Adipocyte (in vitro differentiated cells): ENCODE measurements at regions not wholly inside any gene's neighbourhood (a gene's known extent, or its start where the extent isn't known, plus 50 kb on each side); places are given as distances from the start of the nearest gene placed in this dataset.

ENCODE experiments used
- DNase-seq: peaks from one replicate; pipeline ENCODE4 v3.0.0-alpha.2; 2015; ENCODE audit warnings: low read depth
- H3K27me3 ChIP-seq: replicated peaks from 2 replicates; pipeline ENCODE4 v1.7.0; 2013; ENCODE audit warnings: mild to moderate bottlenecking, low read length, moderate library complexity; ENCODE audit not compliant: control insufficient read depth, insufficient read depth
- H3K36me3 ChIP-seq: 2 replicates; pipeline ENCODE4 v1.7.0; 2013; ENCODE audit warnings: low read length, mild to moderate bottlenecking, moderate library complexity; ENCODE audit not compliant: control insufficient read depth, insufficient read depth, severe bottlenecking
- H3K4me1 ChIP-seq: 2 replicates; pipeline ENCODE4 v1.7.0; 2013; ENCODE audit warnings: mild to moderate bottlenecking, low read length, moderate library complexity; ENCODE audit not compliant: control insufficient read depth, insufficient read depth
- H3K4me3 ChIP-seq: 2 replicates; pipeline ENCODE4 v1.7.0; 2013; ENCODE audit warnings: mild to moderate bottlenecking, low read length, moderate library complexity
- H3K9ac ChIP-seq: 2 replicates; pipeline ENCODE4 v1.7.0; 2013; ENCODE audit warnings: mild to moderate bottlenecking, low read length, moderate library complexity
- H3K9me3 ChIP-seq: 2 replicates; pipeline ENCODE4 v1.7.0; 2013; ENCODE audit warnings: mild to moderate bottlenecking, low read length, moderate library complexity; ENCODE audit not compliant: control insufficient read depth

- Histone ChIP-seq H3K4me3 (no peak overlapping the region), H3K36me3 (no peaks in the 10 kb centered on the region), H3K27me3 (no peaks in the 10 kb centered on the region), H3K4me1 (peaks cover 19% of the 10 kb centered on the region), H3K9me3 (no peaks in the 10 kb centered on the region), H3K9ac (no peak overlapping the region)
- DNase-seq, result no peak
Observed at GRCh38 chr18:24628326-24628725, 167.9 kb downstream of the HRH4 start.

- Histone ChIP-seq H3K27me3 (no peaks in the 10 kb centered on the region), H3K4me3 (no peak overlapping the region), H3K4me1 (peaks cover 20% of the 10 kb centered on the region), H3K9me3 (no peaks in the 10 kb centered on the region), H3K36me3 (no peaks in the 10 kb centered on the region), H3K9ac (no peak overlapping the region)
- DNase-seq, result no peak
Observed at GRCh38 chr18:24629921-24630320, 169.5 kb downstream of the HRH4 start.

DNA sequence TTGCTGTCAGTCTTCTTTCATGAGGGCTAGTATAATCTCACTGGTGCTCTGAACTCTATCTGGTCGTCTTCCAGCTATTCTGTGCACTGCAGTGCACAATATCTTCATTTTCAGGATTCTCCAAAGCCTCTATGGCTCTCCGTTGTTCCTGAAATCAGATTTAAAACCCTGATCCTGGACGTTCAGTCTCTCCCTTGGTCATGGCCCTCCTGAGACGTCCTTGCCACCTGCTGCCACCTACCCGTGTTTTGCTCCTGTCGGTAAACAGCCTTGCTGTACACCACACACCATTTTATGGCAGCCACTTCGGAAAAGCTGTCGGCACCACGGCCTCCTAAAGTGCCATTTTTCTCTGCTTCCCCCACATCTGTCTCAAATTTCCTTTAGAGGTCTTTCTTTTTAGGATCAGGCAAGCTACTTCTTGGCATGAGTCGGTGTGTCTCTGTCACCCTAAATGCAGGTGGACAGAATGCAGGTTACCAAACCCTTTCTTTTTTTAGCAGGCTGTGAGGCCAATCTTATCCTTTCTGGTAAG, 170.0 kb downstream of the HRH4 start:
- H3K36me3 ChIP-seq, result no peaks in the 10 kb centered on the region

DNA sequence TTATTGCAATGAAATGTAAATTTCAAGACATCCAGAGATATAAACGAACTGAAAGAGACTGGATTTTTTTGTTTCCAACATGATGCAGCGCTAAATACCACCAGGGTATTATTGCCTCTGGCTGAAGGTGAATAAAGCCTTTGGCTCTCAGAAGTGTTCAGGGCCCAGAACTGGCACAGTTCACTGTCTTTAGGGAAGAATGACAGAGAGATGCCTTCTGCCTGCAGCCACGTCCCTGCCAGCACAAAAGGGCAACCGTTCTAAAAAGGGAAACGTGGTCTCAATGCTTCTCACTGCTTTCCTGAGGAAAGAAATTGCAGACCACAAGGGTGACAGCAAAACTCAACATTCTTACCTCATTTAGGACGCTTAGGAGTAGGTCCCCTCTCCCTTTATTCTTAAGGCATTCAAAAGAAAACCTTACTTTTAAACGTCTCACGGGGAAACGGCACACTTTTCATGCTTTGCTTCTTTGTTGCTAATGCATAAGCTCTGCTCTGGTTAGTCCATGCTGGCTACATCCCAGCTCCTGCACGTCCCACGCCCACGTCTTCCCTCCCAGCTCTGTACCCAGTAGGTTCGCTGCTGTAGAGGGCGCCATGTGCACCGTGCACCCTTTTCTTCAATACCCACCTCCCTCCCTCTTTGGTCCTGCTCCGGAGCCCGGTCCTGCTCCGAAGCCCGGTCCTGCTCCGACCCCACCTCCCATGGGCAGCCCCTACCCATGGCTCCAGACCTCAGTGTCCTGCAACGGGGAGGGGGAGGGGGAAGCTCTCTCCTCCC, 171.0 kb downstream of the HRH4 start:
- H3K27me3 ChIP-seq, result no peaks in the 10 kb centered on the region
- H3K4me1 ChIP-seq, result peaks cover 20% of the 10 kb centered on the region
- no peaks in the 10 kb centered on the region for H3K9me3 ChIP-seq
- no peak overlapping the region for H3K9ac ChIP-seq
- H3K4me3 ChIP-seq, result no peak overlapping the region
- H3K36me3 ChIP-seq, result no peaks in the 10 kb centered on the region
- DNase-seq, result no peak

More for the DNA sequence above, 170.0 kb downstream of the HRH4 start:
- H3K27me3 ChIP-seq, result no peaks in the 10 kb centered on the region
- no peak for DNase-seq
- H3K4me1 ChIP-seq, result peaks cover 20% of the 10 kb centered on the region
- no peaks in the 10 kb centered on the region for H3K9me3 ChIP-seq
- H3K9ac ChIP-seq, result no peak overlapping the region
- H3K4me3 ChIP-seq, result no peak overlapping the region

GRCh38 chr18:24632158-24632988, 171.9 kb downstream of the HRH4 start:
- H3K36me3 ChIP-seq, result no peaks in the 10 kb centered on the region
- no peaks in the 10 kb centered on the region for H3K27me3 ChIP-seq
- H3K9me3 ChIP-seq, result no peaks in the 10 kb centered on the region
- no peak for DNase-seq
- peaks cover 20% of the 10 kb centered on the region for H3K4me1 ChIP-seq
- H3K9ac ChIP-seq, result no peak overlapping the region
- no peak overlapping the region for H3K4me3 ChIP-seq

- H3K9ac ChIP-seq, result no peak overlapping the region
- no peak for DNase-seq
- H3K36me3 ChIP-seq, result no peaks in the 10 kb centered on the region
- H3K4me1 ChIP-seq, result peaks cover 13% of the 10 kb centered on the region
- H3K4me3 ChIP-seq, result no peak overlapping the region
- H3K27me3 ChIP-seq, result no peaks in the 10 kb centered on the region
- H3K9me3 ChIP-seq, result no peaks in the 10 kb centered on the region
Observed at GRCh38 chr18:24633121-24633520, 172.7 kb downstream of the HRH4 start.

DNA sequence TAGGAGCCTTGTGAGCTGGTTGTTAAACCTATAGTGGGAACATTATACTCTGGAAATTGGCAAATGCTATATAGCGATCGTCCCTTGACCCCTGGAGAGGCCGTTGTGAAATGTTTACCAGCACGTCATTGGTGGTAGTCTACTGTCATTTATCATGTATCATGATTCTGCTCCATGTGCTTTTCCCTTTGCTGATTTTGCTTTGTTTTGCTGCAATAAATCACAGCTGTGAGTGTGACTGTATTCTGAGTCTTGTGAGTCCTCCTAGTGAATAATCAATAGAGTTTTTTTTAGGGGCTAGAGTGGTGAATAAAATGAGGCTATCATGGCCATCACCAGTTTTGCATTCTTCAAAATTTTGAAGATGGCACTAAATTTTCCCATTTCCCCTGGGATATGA, 189.1 kb downstream of the HRH4 start:
- Histone ChIP-seq H3K27me3 (no peaks in the 10 kb centered on the region), H3K9me3 (no peaks in the 10 kb centered on the region), H3K4me1 (no peaks in the 10 kb centered on the region)

DNA sequence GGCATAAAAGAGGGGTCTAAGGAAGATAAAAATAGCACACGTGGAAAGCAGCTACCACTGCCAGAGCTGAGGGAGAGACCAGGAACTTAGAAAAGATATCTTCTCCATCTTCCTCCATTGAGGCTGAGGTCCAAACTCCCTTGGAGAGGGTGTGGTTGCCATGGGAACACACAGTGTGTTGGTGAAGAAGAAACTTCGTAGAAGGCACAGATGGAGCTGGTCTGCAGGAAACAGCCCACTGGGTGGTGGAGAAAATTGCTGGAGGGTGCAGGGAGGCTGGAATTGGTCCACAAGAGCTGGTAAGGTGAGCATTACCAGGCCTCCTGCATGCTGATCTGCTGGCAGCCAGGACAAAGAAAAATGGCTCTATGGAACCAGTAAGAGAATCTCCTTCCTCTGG, 191.0 kb downstream of the HRH4 start:
- no peak for DNase-seq
- H3K36me3 ChIP-seq, result no peaks in the 10 kb centered on the region
- H3K4me1 ChIP-seq, result peaks cover 6% of the 10 kb centered on the region
- H3K9me3 ChIP-seq, result no peaks in the 10 kb centered on the region
- no peaks in the 10 kb centered on the region for H3K27me3 ChIP-seq
- H3K9ac ChIP-seq, result no peak overlapping the region
- H3K4me3 ChIP-seq, result no peak overlapping the region

More for the DNA sequence above, 189.1 kb downstream of the HRH4 start:
- no peaks in the 10 kb centered on the region for H3K36me3 ChIP-seq
- H3K9ac ChIP-seq, result no peak overlapping the region
- H3K4me3 ChIP-seq, result no peak overlapping the region
- no peak for DNase-seq

GRCh38 chr18:24656050-24656449, 195.6 kb downstream of the HRH4 start:
- Histone ChIP-seq H3K4me3 (no peak overlapping the region), H3K4me1 (peaks cover 18% of the 10 kb centered on the region), H3K9ac (no peak overlapping the region), H3K27me3 (no peaks in the 10 kb centered on the region), H3K36me3 (no peaks in the 10 kb centered on the region), H3K9me3 (no peaks in the 10 kb centered on the region)
- no peak for DNase-seq

DNA sequence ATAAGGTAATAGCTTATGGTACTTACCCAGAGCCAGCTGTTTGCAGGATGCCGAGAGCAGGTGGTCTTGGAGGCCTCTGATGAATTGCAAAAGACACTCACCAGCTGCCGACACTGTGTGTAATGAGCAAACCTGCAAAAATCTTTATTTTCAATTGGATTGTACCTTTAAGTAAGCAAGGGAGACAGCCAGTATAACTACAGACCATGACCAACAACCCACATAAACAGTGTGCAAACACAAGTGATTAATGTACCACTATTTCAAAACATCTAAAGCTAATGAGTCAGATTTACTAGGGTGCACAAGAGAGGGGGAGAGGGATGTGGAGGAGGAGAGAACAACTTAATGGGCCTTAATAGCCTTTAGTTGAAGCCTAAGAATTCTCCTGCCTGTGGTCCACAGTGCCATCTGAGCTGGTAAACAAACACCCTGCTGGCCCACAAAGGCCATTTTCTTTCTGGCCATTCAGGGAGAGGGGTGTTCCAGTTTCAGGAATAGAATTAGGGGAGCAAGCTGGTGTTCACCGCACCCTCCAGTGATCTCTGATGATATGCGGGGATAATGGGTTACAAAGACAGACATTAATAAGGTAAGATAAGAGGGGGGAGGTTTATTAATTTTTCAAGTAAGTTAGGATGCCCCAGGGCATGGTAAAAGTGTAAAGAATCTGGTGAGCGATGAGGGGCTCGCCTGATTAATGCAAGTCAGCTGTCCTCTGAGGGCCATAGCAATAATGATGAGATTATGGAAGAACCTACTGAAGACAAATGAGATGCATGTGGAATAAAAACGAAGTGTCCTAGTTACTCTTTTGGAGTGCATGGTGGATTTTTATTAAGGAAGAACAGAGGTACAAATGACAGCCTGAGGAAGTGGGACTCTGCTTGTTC, 196.4 kb downstream of the HRH4 start:
- DNase-seq, result no peak
- Histone ChIP-seq H3K9me3 (no peaks in the 10 kb centered on the region), H3K27me3 (no peaks in the 10 kb centered on the region), H3K4me1 (peaks cover 18% of the 10 kb centered on the region), H3K9ac (no peak overlapping the region), H3K36me3 (no peaks in the 10 kb centered on the region), H3K4me3 (no peak overlapping the region)
